Activated naive CD4-positive, alpha-beta T cell treated with anti-CD3 and anti-CD28 coated beads, Interleukin-2, amount 50 U/mL, for 72 hours (primary cell): ENCODE measurements at regions not wholly inside any gene's neighbourhood (a gene's known extent, or its start where the extent isn't known, plus 50 kb on each side); places are given as distances from the start of the nearest gene placed in this dataset.
"Not testable (repeated sequence)": the region's sequence is repeated elsewhere in the genome, so short reads cannot be mapped to it uniquely, and the experiment has no call there.

Source experiments
- ATAC-seq, 2 donors: fragments of 150-1000 bp; cut with Tn5 transposase; 2 replicates each; pipeline ENCODE4 v1.10.0; 2021; ENCODE audit warnings: mild to moderate bottlenecking in 2 of 2, moderate library complexity in 2 of 2
- DNase-seq, 2 donors: peaks; one replicate each; pipeline ENCODE4 v3.0.0; 2021 to 2022; ENCODE audit warnings: low spot score in 2 of 2
- H3K27ac Mint-ChIP-seq, 2 donors: one replicate each; pipeline ENCODE4 v1.8.0; 2022; ENCODE audit warnings: mild to moderate bottlenecking in 2 of 2, mixed read lengths in 2 of 2
- H3K36me3 Mint-ChIP-seq, 2 donors: one replicate each; pipeline ENCODE4 v1.8.0; 2022; ENCODE audit warnings: mixed read lengths in 2 of 2
- H3K9me3 Mint-ChIP-seq, 2 donors: one replicate each; pipeline ENCODE4 v1.8.0; 2022; ENCODE audit warnings: mixed read lengths in 2 of 2

- ATAC-seq (no peak), DNase-seq (no peak)
- H3K9me3 Mint-ChIP-seq, result no peaks in the 10 kb centered on the region
Observed at GRCh38 chr6:167208819-167209576, 51.2 kb upstream of the GPR31 start.

GRCh38 chr6:167209577-167209975 is 51.8 kb upstream of the GPR31 start:
- H3K36me3 Mint-ChIP-seq, result no peaks in the 10 kb centered on the region
- H3K27ac Mint-ChIP-seq, result no peak overlapping the region
- ATAC-seq, result no peak

More at GRCh38 chr6:167208819-167209576, 51.2 kb upstream of the GPR31 start:
- no peaks in the 10 kb centered on the region for H3K36me3 Mint-ChIP-seq
- no peak overlapping the region for H3K27ac Mint-ChIP-seq

GRCh38 chr6:167210375-167211294 is 52.9 kb upstream of the GPR31 start:
- no peak overlapping the region for H3K27ac Mint-ChIP-seq
- no peak for DNase-seq
- H3K9me3 Mint-ChIP-seq, result no peaks in the 10 kb centered on the region
- no peaks in the 10 kb centered on the region for H3K36me3 Mint-ChIP-seq
- ATAC-seq, result no peak

More at GRCh38 chr6:167209577-167209975, 51.8 kb upstream of the GPR31 start:
- no peaks in the 10 kb centered on the region for H3K9me3 Mint-ChIP-seq
- DNase-seq, result no peak

GRCh38 chr6:167211295-167211648 is 53.5 kb upstream of the GPR31 start:
- DNase-seq, result no peak
- no peaks in the 10 kb centered on the region for H3K9me3 Mint-ChIP-seq
- no peak for ATAC-seq
- no peak overlapping the region for H3K27ac Mint-ChIP-seq
- no peaks in the 10 kb centered on the region for H3K36me3 Mint-ChIP-seq

- H3K9me3 Mint-ChIP-seq, result no peaks in the 10 kb centered on the region
- no peak for DNase-seq
- peak overlapping the region; percentile 49 to 84 for H3K27ac Mint-ChIP-seq
- peak in 1 of 2 donors; percentile 26 for ATAC-seq
- H3K36me3 Mint-ChIP-seq, result no peaks in the 10 kb centered on the region
Observed at GRCh38 chr6:167211881-167212712, 54.3 kb upstream of the GPR31 start.

GRCh38 chr6:167212713-167213005 is 54.9 kb upstream of the GPR31 start:
- Mint-ChIP-seq H3K27ac (peak overlapping the region in 1 of 2 donors; percentile 84), H3K9me3 (no peaks in the 10 kb centered on the region), H3K36me3 (no peaks in the 10 kb centered on the region)
- ATAC-seq (peak; percentile 44 to 89), DNase-seq (no peak)

- no peaks in the 10 kb centered on the region for H3K9me3 Mint-ChIP-seq
- no peaks in the 10 kb centered on the region for H3K36me3 Mint-ChIP-seq
- no peak for DNase-seq
- H3K27ac Mint-ChIP-seq, result no peak overlapping the region
- no peak for ATAC-seq
Observed at GRCh38 chr6:167214206-167214605, 56.4 kb upstream of the GPR31 start.

GRCh38 chr6:167215429-167216250 is 57.9 kb upstream of the GPR31 start:
- DNase-seq, H3K36me3 Mint-ChIP-seq, ATAC-seq, H3K9me3 Mint-ChIP-seq, H3K27ac Mint-ChIP-seq: not testable (repeated sequence)

GRCh38 chr6:167216390-167217050 is 58.7 kb upstream of the GPR31 start:
- DNase-seq, H3K27ac Mint-ChIP-seq, ATAC-seq, H3K36me3 Mint-ChIP-seq, H3K9me3 Mint-ChIP-seq: not testable (repeated sequence)

GRCh38 chr6:167217073-167217472 is 59.3 kb upstream of the GPR31 start:
- not testable (repeated sequence) for DNase-seq, ATAC-seq, H3K9me3 Mint-ChIP-seq, H3K27ac Mint-ChIP-seq, H3K36me3 Mint-ChIP-seq

GRCh38 chr6:167217951-167218759 is 60.4 kb upstream of the GPR31 start:
- peak; percentile 59 to 84 for ATAC-seq
- not testable (repeated sequence) for H3K27ac Mint-ChIP-seq, H3K36me3 Mint-ChIP-seq, H3K9me3 Mint-ChIP-seq, DNase-seq

- H3K9me3 Mint-ChIP-seq, DNase-seq, ATAC-seq, H3K27ac Mint-ChIP-seq, H3K36me3 Mint-ChIP-seq: not testable (repeated sequence)
Observed at GRCh38 chr6:167219079-167219478, 61.3 kb upstream of the GPR31 start.

- Mint-ChIP-seq H3K9me3 (no peaks in the 10 kb centered on the region), H3K36me3 (no peaks in the 10 kb centered on the region), H3K27ac (no peak overlapping the region)
- ATAC-seq, result no peak
- no peak for DNase-seq
Observed at GRCh38 chr6:167219967-167220512, 62.3 kb upstream of the GPR31 start.

- H3K36me3 Mint-ChIP-seq, result no peaks in the 10 kb centered on the region
- ATAC-seq (no peak), DNase-seq (no peak)
- H3K9me3 Mint-ChIP-seq, result no peaks in the 10 kb centered on the region
- no peak overlapping the region for H3K27ac Mint-ChIP-seq
Observed at GRCh38 chr6:167221400-167222201, 63.8 kb upstream of the GPR31 start.
